HepG2 (cell line): ENCODE measurements at regions not wholly inside any gene's neighbourhood (a gene's known extent, or its start where the extent isn't known, plus 50 kb on each side); places are given as distances from the start of the nearest gene placed in this dataset.
A peak's percentile ranks its signal among the peaks of the same experiment; 100 is the strongest.

ENCODE experiments used
- ATAC-seq: fragments of 200-7000 bp; cut with Tn5 transposase; 3 replicates; pipeline ENCODE4 v1.9.1; 2020; ENCODE audit warnings: mild to moderate bottlenecking, moderate library complexity
- BruUV-seq: library from RNA; stranded (reverse); fragments of 400-500 nt; replicated peaks from 2 replicates; lab custom pipeline; 2021; lab: Mats Ljungman, UMichigan
- CTCF ChIA-PET: fragments of 300-600 bp; formaldehyde crosslinking; extraction: SDS; loops from one replicate; lab custom pipeline; 2021; ENCODE audit warnings: low total read pairs, inconsistent platforms, low intra/inter-chr PET ratio; lab: Yijun Ruan, JAX
- POLR2A ChIA-PET: fragments of 350-600 bp; sonication (Branson Sonifier 250); formaldehyde crosslinking; loops from one replicate; lab custom pipeline; 2020; ENCODE audit warnings: antibody characterized with exemption, inconsistent platforms; lab: Yijun Ruan, JAX
- DNase-seq: peaks from one replicate; pipeline ENCODE4 v3.0.0-alpha.2; 2015; ENCODE audit warnings: low spot score
- FAIRE-seq: peaks from 3 replicates; lab custom pipeline; 2011; peaks lifted over from hg19 to GRCh38; lab: Jason Lieb, UNC
- H2AFZ ChIP-seq: one replicate; pipeline ENCODE4 v1.6.1; 2011; ENCODE audit warnings: low read length, inconsistent platforms
- H3K27ac ChIP-seq: fragments of 300-600 bp; 3 replicates; pipeline ENCODE4 v1.8.0; 2011; ENCODE audit warnings: mixed run types, mild to moderate bottlenecking, mixed read lengths, low read length, inconsistent platforms; ENCODE audit not compliant: insufficient read depth; ENCODE audit errors: extremely low read length
- H3K27me3 ChIP-seq, 2 experiments: fragments of 200-600 bp in 1 of 2; 2 replicates in 1 of 2; 3 replicates in 1 of 2; pipeline versions ENCODE4 v1.6.0 to v1.8.0; 2011; ENCODE audit warnings: low read length in 2 of 2, mild to moderate bottlenecking in 2 of 2, moderate library complexity in 2 of 2, inconsistent platforms in 1 of 2; ENCODE audit not compliant: insufficient read depth in 2 of 2, control insufficient read depth in 1 of 2
- H3K36me3 ChIP-seq, 2 experiments: fragments of 200-600 bp in 1 of 2; replicated peaks in 1 of 2; 2 replicates in 1 of 2; 3 replicates in 1 of 2; pipeline versions ENCODE4 v1.5.1 to v1.8.0; 2011; ENCODE audit warnings: low read length in 2 of 2, inconsistent platforms in 1 of 2; ENCODE audit not compliant: insufficient read depth in 2 of 2, control insufficient read depth in 1 of 2
- H3K4me1 ChIP-seq: 2 replicates; pipeline ENCODE4 v1.5.1; 2012; ENCODE audit warnings: low read length, inconsistent platforms; ENCODE audit not compliant: insufficient read depth
- H3K4me2 ChIP-seq: 2 replicates; pipeline ENCODE4 v1.6.0; 2011; ENCODE audit warnings: low read depth, low read length, inconsistent platforms
- H3K4me3 ChIP-seq, 3 experiments: fragments of 200-600 bp in 1 of 3; sonication (generic), shearing (Covaris generic) in 1 of 3; replicated peaks in 1 of 3; 2 replicates each; pipeline ENCODE4 v1.5.1; 2011 to 2016; ENCODE audit warnings: low read length in 3 of 3, inconsistent platforms in 2 of 3, low read depth in 2 of 3, mild to moderate bottlenecking in 2 of 3, control low read depth in 1 of 3, mixed read lengths in 1 of 3; ENCODE audit not compliant: insufficient read depth in 1 of 3
- H3K79me2 ChIP-seq: one replicate; pipeline ENCODE4 v1.6.1; 2011; ENCODE audit warnings: low read length, inconsistent platforms; ENCODE audit not compliant: insufficient read depth
- H3K9ac ChIP-seq: 2 replicates; pipeline ENCODE4 v1.6.0; 2011; ENCODE audit warnings: mild to moderate bottlenecking, low read depth, low read length, inconsistent platforms; ENCODE audit not compliant: insufficient read depth
- H3K9me3 ChIP-seq: 2 replicates; pipeline ENCODE4 v1.5.1; 2012; ENCODE audit warnings: mild to moderate bottlenecking, low read length
- H4K20me1 ChIP-seq: 2 replicates; pipeline ENCODE4 v1.6.0; 2011; ENCODE audit warnings: inconsistent platforms, mild to moderate bottlenecking, low read length, moderate library complexity; ENCODE audit not compliant: insufficient read depth
- ATF7 ChIP-seq, 2 experiments: fragments of 450-650 bp in 1 of 2; sonication (generic) in 1 of 2; formaldehyde crosslinking in 1 of 2; IDR thresholded peaks; 2 replicates each; pipeline versions ENCODE4 v1.4.0 to v1.6.1; 2016 to 2020; ENCODE audit warnings: antibody characterized with exemption in 1 of 2, mild to moderate bottlenecking in 1 of 2, missing genetic modification reagents in 1 of 2
- CREB1 ChIP-seq, 2 experiments: fragments of 450-650 bp in 1 of 2; IDR thresholded peaks; 2 replicates each; pipeline ENCODE4 v1.6.1; 2016 to 2017; ENCODE audit warnings: control low read depth in 1 of 2, mild to moderate bottlenecking in 1 of 2, missing compliant biosample characterization in 1 of 2, missing genetic modification characterization in 1 of 2
- ZSCAN25 ChIP-seq: sonication (generic); formaldehyde crosslinking; IDR thresholded peaks from 2 replicates; pipeline ENCODE4 v1.8.0; 2022; ENCODE audit warnings: mild to moderate bottlenecking, missing genetic modification reagents
- WGBS: methylation state at CpG from one replicate; pipeline ENCODE4 v1.1.6; 2017; ENCODE audit warnings: low lambda C conversion rate; 5-methylcytosine and 5-hydroxymethylcytosine counted together
- in situ Hi-C: cut with HindIII; loops from 2 replicates; pipeline ENCODE4 v1.10.0; 2017; ENCODE audit warnings: low pct_unique_long_range_greater_than_20kb; ENCODE audit not compliant: extremely low pct_ligation_motif_present
- intact Hi-C: fragments of 100-400 bp; cut with micrococcal nuclease; formaldehyde crosslinking; loops from one replicate; pipeline ENCODE4 v1.10.0; 2022; ENCODE audit not compliant: unreplicated experiment
- TF ChIP-seq, protein P1 (sequence below): sonication (generic); formaldehyde crosslinking; IDR thresholded peaks from 2 replicates; pipeline ENCODE4 v1.8.1; 2023; ENCODE audit warnings: mild to moderate bottlenecking, moderate library complexity, missing genetic modification reagents

DNA sequence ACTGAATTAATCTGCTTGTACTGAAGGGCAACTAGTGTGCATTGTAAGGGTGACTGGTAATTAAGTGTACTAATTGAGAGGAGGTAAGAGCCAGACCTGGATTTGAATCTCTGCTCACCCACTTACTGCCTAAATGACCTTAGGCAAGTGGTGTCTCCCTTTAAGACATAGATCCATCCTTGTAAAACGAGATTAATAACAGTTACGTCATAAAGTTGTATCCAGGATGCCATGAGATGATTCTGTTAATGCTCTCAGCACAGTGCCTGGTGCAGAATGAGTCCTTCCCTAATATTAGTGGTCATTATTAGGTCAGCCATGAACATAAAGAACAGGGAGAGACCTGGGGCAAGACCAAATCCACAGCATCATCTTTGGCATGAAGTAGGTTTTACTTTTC lies 470.1 kb downstream of the MAFB start:
- ATAC-seq (no peak), DNase-seq (no peak)
- intact Hi-C loops (no loop called here), in situ Hi-C loops (no loop called here)
- no peaks in the 10 kb centered on the region for H3K36me3 ChIP-seq
- POLR2A ChIA-PET: no interaction called here
- WGBS: 4% methylated on average over 2 of the region's 2 CpGs
- no peaks in the 10 kb centered on the region for H3K79me2 ChIP-seq
- no peak overlapping the region for H3K4me2 ChIP-seq
- H3K9ac ChIP-seq: no peak overlapping the region
- CTCF ChIA-PET: no interaction called here
- H3K4me3 ChIP-seq: no peak overlapping the region
- no peaks in the 10 kb centered on the region for H3K4me1 ChIP-seq
- BruUV-seq: no TSS peak
- H4K20me1 ChIP-seq: no peaks in the 10 kb centered on the region
- H3K27ac ChIP-seq: no peak overlapping the region
- no peaks in the 10 kb centered on the region for H3K27me3 ChIP-seq
- no peaks in the 10 kb centered on the region for H3K9me3 ChIP-seq
- no peak overlapping the region for H2AFZ ChIP-seq
- TF ChIP-seq CREB1 (IDR thresholded peaks at IDR 0.05) (peak; percentile 67), CREB1 (CRISPR knock-in tag; IDR thresholded peaks at IDR 0.05) (no peak), ATF7 (IDR thresholded peaks at IDR 0.05) (peak; percentile 92), ATF7 (CRISPR knock-in tag; IDR thresholded peaks at IDR 0.05) (no peak), ZSCAN25 (CRISPR knock-in tag) (no peak)
- TF ChIP-seq, all 625 proteins: peak for 2
- no peak for FAIRE-seq

DNA sequence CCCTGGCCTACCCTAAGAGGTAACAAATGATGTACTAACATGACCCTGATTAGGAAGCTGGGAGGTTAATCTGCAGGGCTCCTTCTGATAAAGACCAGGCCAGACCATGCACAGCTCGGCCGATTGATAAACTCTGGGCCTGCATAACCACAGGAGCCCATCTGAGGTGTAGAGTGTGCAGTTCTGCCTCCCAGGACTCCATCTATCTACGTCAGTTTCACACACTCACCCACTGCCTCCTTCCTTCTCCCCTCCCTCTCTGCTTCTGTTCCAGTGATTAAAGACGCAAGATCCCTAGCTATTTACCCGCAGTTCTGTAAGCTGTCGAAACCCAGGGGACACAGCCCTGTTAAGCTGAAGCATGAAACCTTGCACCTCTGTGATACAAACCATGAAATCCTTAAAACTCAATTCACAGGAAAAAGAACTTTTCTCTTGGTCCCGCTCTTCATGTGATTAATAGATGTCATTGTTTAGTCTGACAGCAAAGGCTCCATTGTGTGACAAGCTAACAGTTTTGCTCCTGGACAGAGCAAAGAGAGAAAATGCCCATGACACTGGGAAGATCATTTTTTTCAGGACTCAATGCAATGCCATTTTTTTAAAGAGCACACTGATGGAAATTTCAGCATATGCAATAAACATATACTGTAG lies 470.6 kb downstream of the MAFB start:
- H3K27ac ChIP-seq: no peak overlapping the region
- H4K20me1 ChIP-seq: no peaks in the 10 kb centered on the region
- intact Hi-C loops: no loop called here
- POLR2A ChIA-PET: no interaction called here
- H3K79me2 ChIP-seq: no peaks in the 10 kb centered on the region
- H2AFZ ChIP-seq: no peak overlapping the region
- no peak for FAIRE-seq
- H3K4me2 ChIP-seq: no peak overlapping the region
- H3K9ac ChIP-seq: no peak overlapping the region
- DNase-seq: no peak
- H3K36me3 ChIP-seq: no peaks in the 10 kb centered on the region
- 24% methylated on average over 7 of the region's 7 CpGs for WGBS
- no TSS peak for BruUV-seq
- ATAC-seq: no peak
- no peaks in the 10 kb centered on the region for H3K27me3 ChIP-seq
- H3K4me1 ChIP-seq: no peaks in the 10 kb centered on the region
- no peak overlapping the region for H3K4me3 ChIP-seq
- CTCF ChIA-PET: no interaction called here
- TF ChIP-seq, protein P1, sequence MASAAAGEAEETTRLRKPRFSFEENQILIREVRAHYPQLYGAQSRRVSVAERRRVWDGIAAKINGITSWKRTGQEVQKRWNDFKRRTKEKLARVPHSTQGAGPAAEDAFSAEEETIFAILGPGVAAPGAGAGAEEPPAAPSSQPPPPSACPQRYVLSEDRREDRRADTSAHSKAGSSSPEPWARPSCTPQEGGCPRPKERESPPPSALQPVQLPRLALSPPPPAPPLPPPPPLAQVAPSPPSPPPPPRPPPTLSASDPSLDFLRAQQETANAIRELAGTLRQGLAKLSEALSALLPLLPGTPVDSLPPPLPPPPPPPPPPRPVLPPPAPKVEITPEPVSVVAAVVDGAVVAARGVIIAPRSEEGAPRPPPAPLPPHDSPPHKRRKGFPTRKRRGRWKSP (CRISPR knock-in tag): no peak
- in situ Hi-C loops: no loop called here
- H3K9me3 ChIP-seq: no peaks in the 10 kb centered on the region
